Vagina (tissue), 2 donors: ENCODE measurements at regions not wholly inside any gene's neighbourhood (a gene's known extent, or its start where the extent isn't known, plus 50 kb on each side); places are given as distances from the start of the nearest gene placed in this dataset.

Experiments
- DNase-seq, 2 donors: peaks; one replicate each; pipeline ENCODE4 v3.0.0-alpha.2; 2017; ENCODE audit errors: extremely low spot score in 2 of 2
- H3K27ac ChIP-seq: fragments of 200-600 bp; sonication (generic); one replicate; pipeline ENCODE4 v1.5.1; 2019
- H3K27me3 ChIP-seq: fragments of 200-600 bp; sonication (generic); one replicate; pipeline ENCODE4 v1.5.1; 2019
- H3K36me3 ChIP-seq, 2 donors: fragments of 200-600 bp; sonication (generic); one replicate each; pipeline ENCODE4 v1.5.1; 2017 to 2019
- H3K4me1 ChIP-seq: fragments of 200-600 bp; sonication (generic); one replicate; pipeline ENCODE4 v1.5.1; 2019
- H3K4me3 ChIP-seq, 2 donors: fragments of 200-600 bp; sonication (generic); 1 replicate in 1 of 2; 2 replicates in 1 of 2; pipeline ENCODE4 v1.5.1; 2016 to 2019
- H3K9me3 ChIP-seq: fragments of 200-600 bp; sonication (generic); one replicate; pipeline ENCODE4 v1.5.1; 2019
- POLR2A ChIP-seq, 2 donors: fragments of 450-650 bp; IDR thresholded peaks; one replicate each; pipeline ENCODE4 v1.6.1; 2017; ENCODE audit warnings: antibody characterized with exemption in 2 of 2, mild to moderate bottlenecking in 2 of 2, moderate library complexity in 2 of 2
- POLR2AphosphoS5 ChIP-seq, 2 donors: sonication (generic); formaldehyde crosslinking; IDR thresholded peaks; one replicate each; pipeline ENCODE4 v1.9.0; 2017; ENCODE audit warnings: antibody characterized with exemption in 2 of 2, mild to moderate bottlenecking in 2 of 2, low read depth in 1 of 2; ENCODE audit not compliant: insufficient read depth in 1 of 2
- intact Hi-C: fragments of 100-400 bp; cut with DNase I; formaldehyde crosslinking; loops from one replicate; pipeline ENCODE4 v1.15.1; 2023
- TF ChIP-seq, protein P1 (sequence below), 3 experiments: fragments of 450-650 bp in 2 of 3; fragments of 200-600 bp in 1 of 3; sonication (generic) in 1 of 3; IDR thresholded peaks; one replicate each; pipeline ENCODE4 v1.5.1; 2017 to 2019; ENCODE audit warnings: antibody characterized with exemption in 3 of 3, mild to moderate bottlenecking in 2 of 3, moderate library complexity in 2 of 3

DNA sequence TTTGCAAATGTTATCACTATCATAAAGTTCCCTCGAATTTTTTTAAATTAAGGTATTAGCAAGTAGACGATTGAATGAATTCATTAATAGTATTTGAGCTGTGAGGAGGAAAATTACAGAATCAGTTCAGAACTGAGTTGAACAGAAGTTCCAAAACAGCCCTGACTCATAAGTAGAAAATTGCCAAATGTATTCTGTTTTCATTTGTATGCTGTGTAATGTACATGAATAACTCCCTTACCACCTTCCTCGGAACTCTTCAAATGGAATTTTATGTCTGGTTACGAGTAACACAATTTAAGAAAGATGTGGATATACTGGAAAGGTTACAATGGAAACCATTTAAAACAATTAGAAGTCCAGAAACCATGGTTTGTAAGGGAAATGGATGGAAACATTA, 283.3 kb upstream of the FAR2 start:
- no peak for DNase-seq
- TF ChIP-seq POLR2A (IDR thresholded peaks at IDR 0.05) (no peak), POLR2AphosphoS5 (IDR thresholded peaks at IDR 0.05; ENCODE audit: insufficient read depth in 1 of 2, low read depth in 1 of 2) (no peak)
- TF ChIP-seq, protein P1, sequence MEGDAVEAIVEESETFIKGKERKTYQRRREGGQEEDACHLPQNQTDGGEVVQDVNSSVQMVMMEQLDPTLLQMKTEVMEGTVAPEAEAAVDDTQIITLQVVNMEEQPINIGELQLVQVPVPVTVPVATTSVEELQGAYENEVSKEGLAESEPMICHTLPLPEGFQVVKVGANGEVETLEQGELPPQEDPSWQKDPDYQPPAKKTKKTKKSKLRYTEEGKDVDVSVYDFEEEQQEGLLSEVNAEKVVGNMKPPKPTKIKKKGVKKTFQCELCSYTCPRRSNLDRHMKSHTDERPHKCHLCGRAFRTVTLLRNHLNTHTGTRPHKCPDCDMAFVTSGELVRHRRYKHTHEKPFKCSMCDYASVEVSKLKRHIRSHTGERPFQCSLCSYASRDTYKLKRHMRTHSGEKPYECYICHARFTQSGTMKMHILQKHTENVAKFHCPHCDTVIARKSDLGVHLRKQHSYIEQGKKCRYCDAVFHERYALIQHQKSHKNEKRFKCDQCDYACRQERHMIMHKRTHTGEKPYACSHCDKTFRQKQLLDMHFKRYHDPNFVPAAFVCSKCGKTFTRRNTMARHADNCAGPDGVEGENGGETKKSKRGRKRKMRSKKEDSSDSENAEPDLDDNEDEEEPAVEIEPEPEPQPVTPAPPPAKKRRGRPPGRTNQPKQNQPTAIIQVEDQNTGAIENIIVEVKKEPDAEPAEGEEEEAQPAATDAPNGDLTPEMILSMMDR (IDR thresholded peaks at IDR 0.05) = no peak

DNA sequence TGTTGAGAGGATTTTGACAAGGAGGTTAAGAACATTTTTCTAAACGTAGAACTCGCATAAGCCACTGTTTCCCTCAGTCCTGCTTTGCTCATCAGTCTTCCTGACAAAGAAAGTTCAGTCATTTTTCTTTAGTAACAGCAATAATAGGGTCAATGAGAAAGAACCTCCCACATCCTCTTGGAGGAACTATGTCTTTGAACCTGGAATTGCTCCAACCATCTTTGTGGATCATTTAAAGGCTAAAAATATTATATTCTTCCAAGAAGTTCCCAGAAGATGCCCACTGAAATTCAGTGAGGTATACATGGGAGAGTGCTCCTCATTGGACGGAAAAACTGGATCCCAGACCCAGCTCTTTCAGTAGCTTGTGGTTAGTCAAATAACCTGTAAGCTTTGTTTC, 282.8 kb upstream of the FAR2 start:
- Histone ChIP-seq H3K36me3 (no peaks in the 10 kb centered on the region), H3K9me3 (no peaks in the 10 kb centered on the region), H3K4me3 (no peak overlapping the region), H3K27ac (no peak overlapping the region), H3K4me1 (no peaks in the 10 kb centered on the region), H3K27me3 (no peaks in the 10 kb centered on the region)
- TF ChIP-seq POLR2AphosphoS5 (IDR thresholded peaks at IDR 0.05; ENCODE audit: insufficient read depth in 1 of 2, low read depth in 1 of 2) (no peak), POLR2A (IDR thresholded peaks at IDR 0.05) (no peak)
- TF ChIP-seq, protein P1 (IDR thresholded peaks at IDR 0.05) = no peak
- no peak for DNase-seq
- intact Hi-C loops = no loop called here

More for the DNA sequence above, 283.3 kb upstream of the FAR2 start:
- intact Hi-C loops = no loop called here
- H3K27ac ChIP-seq = no peak overlapping the region
- no peaks in the 10 kb centered on the region for H3K27me3 ChIP-seq
- H3K4me1 ChIP-seq = no peaks in the 10 kb centered on the region
- H3K9me3 ChIP-seq = no peaks in the 10 kb centered on the region
- H3K4me3 ChIP-seq = no peak overlapping the region
- H3K36me3 ChIP-seq = no peaks in the 10 kb centered on the region

DNA sequence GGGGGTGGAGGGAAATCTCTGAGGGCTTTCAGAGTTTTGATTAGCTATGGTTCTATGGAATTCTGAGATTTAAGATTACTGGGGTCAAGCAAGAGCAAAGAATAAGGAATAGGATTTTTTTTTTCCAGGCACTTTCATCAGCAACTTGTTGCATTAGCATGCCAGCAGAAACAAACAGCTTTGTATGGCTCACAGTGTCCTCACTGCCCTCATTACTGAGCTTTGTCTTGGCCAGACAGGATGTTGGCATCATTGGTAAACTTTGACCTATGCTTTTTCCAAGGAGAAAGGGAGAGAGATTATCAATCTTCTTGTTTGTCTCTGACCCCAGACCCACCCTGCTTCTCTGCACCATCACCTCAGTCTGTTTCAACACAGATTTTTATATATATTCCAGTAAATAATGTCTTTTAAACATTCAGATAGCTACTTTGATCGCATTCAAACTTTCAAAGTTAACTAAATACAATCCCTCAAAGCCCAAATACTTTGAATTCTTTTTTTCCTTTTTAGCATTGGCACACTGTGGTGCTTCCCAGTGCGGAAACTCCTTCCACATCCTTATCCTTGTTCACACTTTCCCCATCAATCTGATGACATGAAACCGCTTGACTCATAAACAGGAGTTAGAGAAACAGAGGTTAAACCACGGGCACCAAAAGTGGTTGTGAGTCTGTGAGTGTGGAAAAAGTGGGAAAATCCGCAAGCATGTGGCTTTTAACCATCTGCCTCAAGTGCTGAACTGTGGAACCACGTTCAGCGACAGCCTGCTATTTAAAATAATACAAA, 282.2 kb upstream of the FAR2 start:
- intact Hi-C loops = no loop called here
- Histone ChIP-seq H3K4me3 (no peak overlapping the region), H3K4me1 (no peaks in the 10 kb centered on the region), H3K36me3 (no peaks in the 10 kb centered on the region), H3K27ac (no peak overlapping the region), H3K9me3 (no peaks in the 10 kb centered on the region), H3K27me3 (no peaks in the 10 kb centered on the region)
- no peak for DNase-seq
- TF ChIP-seq, protein P1 (IDR thresholded peaks at IDR 0.05) = no peak
- TF ChIP-seq POLR2A (IDR thresholded peaks at IDR 0.05) (no peak), POLR2AphosphoS5 (IDR thresholded peaks at IDR 0.05; ENCODE audit: insufficient read depth in 1 of 2, low read depth in 1 of 2) (no peak)

DNA sequence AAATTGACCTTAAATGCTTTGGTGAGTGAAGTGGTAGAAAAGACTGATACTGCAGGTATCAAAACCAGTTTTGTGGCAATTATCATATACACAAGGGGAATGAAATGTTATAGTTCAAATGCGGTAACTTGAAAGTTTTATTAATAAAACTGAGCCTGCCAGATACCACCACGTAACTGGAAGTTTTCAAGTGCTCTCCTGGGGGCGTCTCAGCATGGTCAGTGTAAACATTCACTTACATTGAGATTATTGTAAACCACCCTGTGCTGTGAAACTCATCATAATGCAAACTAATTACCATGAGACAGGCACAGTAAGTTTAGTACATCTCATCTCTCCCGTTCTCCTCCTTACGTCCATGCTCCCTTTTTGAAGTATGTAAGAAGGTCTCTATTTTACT, 280.7 kb upstream of the FAR2 start:
- DNase-seq = no peak
- no peak for TF ChIP-seq POLR2AphosphoS5 (IDR thresholded peaks at IDR 0.05; ENCODE audit: insufficient read depth in 1 of 2, low read depth in 1 of 2)
- TF ChIP-seq POLR2A (IDR thresholded peaks at IDR 0.05) = no peak
- TF ChIP-seq, protein P1 (IDR thresholded peaks at IDR 0.05) = no peak

DNA sequence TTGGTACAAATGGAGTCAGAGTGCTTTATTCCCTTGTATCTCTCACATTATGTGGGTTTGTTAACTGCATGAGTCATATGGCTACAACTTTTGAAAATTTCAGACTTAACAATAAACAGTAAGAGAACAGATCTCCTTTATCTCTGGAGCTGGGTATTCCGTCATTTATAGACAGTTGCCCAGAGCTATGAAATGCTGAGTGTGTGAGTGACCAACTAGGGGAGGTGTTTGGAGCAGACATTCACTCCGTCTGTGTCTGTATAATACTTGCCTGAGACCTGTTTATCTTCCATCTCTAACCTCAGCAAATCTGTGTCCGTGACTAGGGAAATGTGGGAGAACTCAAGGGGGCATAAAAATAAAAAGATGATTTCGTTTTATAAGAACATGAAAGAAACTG, 279.9 kb upstream of the FAR2 start:
- Histone ChIP-seq H3K27ac (no peak overlapping the region), H3K9me3 (no peaks in the 10 kb centered on the region), H3K27me3 (no peaks in the 10 kb centered on the region), H3K36me3 (no peaks in the 10 kb centered on the region), H3K4me3 (no peak overlapping the region), H3K4me1 (no peaks in the 10 kb centered on the region)
- TF ChIP-seq POLR2A (IDR thresholded peaks at IDR 0.05) (no peak), POLR2AphosphoS5 (IDR thresholded peaks at IDR 0.05; ENCODE audit: insufficient read depth in 1 of 2, low read depth in 1 of 2) (no peak)
- TF ChIP-seq, protein P1 (IDR thresholded peaks at IDR 0.05) = no peak
- intact Hi-C loops = no loop called here
- DNase-seq = no peak

More for the DNA sequence above, 280.7 kb upstream of the FAR2 start:
- no peaks in the 10 kb centered on the region for H3K4me1 ChIP-seq
- intact Hi-C loops = no loop called here
- H3K27me3 ChIP-seq = no peaks in the 10 kb centered on the region
- no peak overlapping the region for H3K4me3 ChIP-seq
- no peaks in the 10 kb centered on the region for H3K36me3 ChIP-seq
- no peak overlapping the region for H3K27ac ChIP-seq
- no peaks in the 10 kb centered on the region for H3K9me3 ChIP-seq
